ENCODE measurements at regions not wholly inside any gene's neighbourhood (a gene's known extent, or its start where the extent isn't known, plus 50 kb on each side); places are given as distances from the start of the nearest gene placed in this dataset.

- no peak overlapping the region for H3K4me3 ChIP-seq
- TF ChIP-seq CTCF (IDR thresholded peaks at IDR 0.05) (no peak), POLR2AphosphoS5 (IDR thresholded peaks at IDR 0.05) (no peak), POLR2A (IDR thresholded peaks at IDR 0.05) (no peak)
- H3K4me1 ChIP-seq (replicated peaks): no peaks in the 10 kb centered on the region
- 95% methylated on average over 29 of the region's 29 CpGs for WGBS
- H3K36me3 ChIP-seq: no peaks in the 10 kb centered on the region
- H3K9me3 ChIP-seq: no peaks in the 10 kb centered on the region
- no peak for DNase-seq (ENCODE audit: low spot score)
- no peak overlapping the region for H3K27ac ChIP-seq
- no peaks in the 10 kb centered on the region for H3K27me3 ChIP-seq (replicated peaks; ENCODE audit: insufficient read depth)
- intact Hi-C loops (cut with DNase I): no loop called here
Observed at GRCh38 chr4:35038079-35038805, 1206.1 kb downstream of the ARAP2 start.

- no peak for DNase-seq (ENCODE audit: low spot score)
- WGBS: 86% methylated on average over 7 of the region's 7 CpGs
- H3K4me3 ChIP-seq: no peak overlapping the region
- intact Hi-C loops (cut with DNase I): no loop called here
- TF ChIP-seq POLR2A (IDR thresholded peaks at IDR 0.05) (no peak), CTCF (IDR thresholded peaks at IDR 0.05) (no peak), POLR2AphosphoS5 (IDR thresholded peaks at IDR 0.05) (no peak)
- H3K36me3 ChIP-seq: no peaks in the 10 kb centered on the region
- H3K4me1 ChIP-seq (replicated peaks): no peaks in the 10 kb centered on the region
- no peak overlapping the region for H3K27ac ChIP-seq
- H3K27me3 ChIP-seq (replicated peaks; ENCODE audit: insufficient read depth): no peaks in the 10 kb centered on the region
- no peaks in the 10 kb centered on the region for H3K9me3 ChIP-seq
Observed at GRCh38 chr4:35038845-35039244, 1205.5 kb downstream of the ARAP2 start.

GRCh38 chr4:35052546-35052945 lies 1191.8 kb downstream of the ARAP2 start:
- Histone ChIP-seq H3K4me1 (replicated peaks) (no peaks in the 10 kb centered on the region), H3K27ac (no peak overlapping the region), H3K36me3 (no peaks in the 10 kb centered on the region), H3K4me3 (no peak overlapping the region), H3K9me3 (no peaks in the 10 kb centered on the region), H3K27me3 (replicated peaks; ENCODE audit: insufficient read depth) (no peaks in the 10 kb centered on the region)
- DNase-seq (ENCODE audit: low spot score): no peak
- TF ChIP-seq POLR2AphosphoS5 (IDR thresholded peaks at IDR 0.05): no peak
- TF ChIP-seq CTCF (IDR thresholded peaks at IDR 0.05): no peak
- no peak for TF ChIP-seq POLR2A (IDR thresholded peaks at IDR 0.05)
- 96% methylated on average over 9 of the region's 9 CpGs for WGBS
- intact Hi-C loops (cut with DNase I): no loop called here

GRCh38 chr4:35063031-35063570 lies 1181.2 kb downstream of the ARAP2 start:
- Histone ChIP-seq H3K4me1 (replicated peaks) (no peaks in the 10 kb centered on the region), H3K36me3 (no peaks in the 10 kb centered on the region), H3K9me3 (no peaks in the 10 kb centered on the region), H3K27ac (no peak overlapping the region), H3K27me3 (replicated peaks; ENCODE audit: insufficient read depth) (no peaks in the 10 kb centered on the region), H3K4me3 (no peak overlapping the region)
- DNase-seq (ENCODE audit: low spot score): no peak
- TF ChIP-seq POLR2AphosphoS5 (IDR thresholded peaks at IDR 0.05): no peak
- no peak for TF ChIP-seq POLR2A (IDR thresholded peaks at IDR 0.05)
- no peak for TF ChIP-seq CTCF (IDR thresholded peaks at IDR 0.05)
- intact Hi-C loops (cut with DNase I): no loop called here
- 39% methylated on average over 1 of the region's 1 CpG for WGBS

GRCh38 chr4:35066406-35066805 lies 1177.9 kb downstream of the ARAP2 start:
- TF ChIP-seq POLR2A (IDR thresholded peaks at IDR 0.05) (no peak), CTCF (IDR thresholded peaks at IDR 0.05) (no peak), POLR2AphosphoS5 (IDR thresholded peaks at IDR 0.05) (no peak)
- DNase-seq (ENCODE audit: low spot score): no peak
- H3K27ac ChIP-seq: no peak overlapping the region
- H3K9me3 ChIP-seq: no peaks in the 10 kb centered on the region
- H3K36me3 ChIP-seq: no peaks in the 10 kb centered on the region
- H3K4me3 ChIP-seq: no peak overlapping the region
- intact Hi-C loops (cut with DNase I): no loop called here
- 89% methylated on average over 4 of the region's 4 CpGs for WGBS
- H3K4me1 ChIP-seq (replicated peaks): no peaks in the 10 kb centered on the region
- H3K27me3 ChIP-seq (replicated peaks; ENCODE audit: insufficient read depth): no peaks in the 10 kb centered on the region
